Type B pancreatic cell (in vitro differentiated cells): ENCODE measurements at regions not wholly inside any gene's neighbourhood (a gene's known extent, or its start where the extent isn't known, plus 50 kb on each side); places are given as distances from the start of the nearest gene placed in this dataset.

Experiments
- DNase-seq: peaks from one replicate; pipeline ENCODE4 v3.0.0; 2021; ENCODE audit warnings: mixed read lengths; ENCODE audit not compliant: unreplicated experiment; ENCODE audit errors: extremely low spot score
- H3K27ac Mint-ChIP-seq: 2 replicates; pipeline ENCODE4 v1.8.0; 2021; ENCODE audit warnings: mild to moderate bottlenecking, mixed read lengths
- H3K27me3 Mint-ChIP-seq: 2 replicates; pipeline ENCODE4 v1.8.0; 2021; ENCODE audit warnings: mixed read lengths
- H3K36me3 Mint-ChIP-seq: 2 replicates; pipeline ENCODE4 v1.8.0; 2021; ENCODE audit warnings: mixed read lengths
- H3K4me1 Mint-ChIP-seq: one replicate; pipeline ENCODE4 v1.8.0; 2021; ENCODE audit warnings: mixed read lengths; ENCODE audit not compliant: unreplicated experiment
- H3K4me3 Mint-ChIP-seq: 2 replicates; pipeline ENCODE4 v1.8.0; 2021; ENCODE audit warnings: mild to moderate bottlenecking, mixed read lengths
- H3K9me3 Mint-ChIP-seq: 2 replicates; pipeline ENCODE4 v1.8.0; 2021; ENCODE audit warnings: mixed read lengths
- TF ChIP-seq, protein P1 (sequence below): fragments of 200-600 bp; sonication (generic); conservative IDR thresholded peaks from 2 replicates; pipeline ENCODE4 v1.5.0; 2021; ENCODE audit warnings: antibody characterized with exemption, mild to moderate bottlenecking

DNA sequence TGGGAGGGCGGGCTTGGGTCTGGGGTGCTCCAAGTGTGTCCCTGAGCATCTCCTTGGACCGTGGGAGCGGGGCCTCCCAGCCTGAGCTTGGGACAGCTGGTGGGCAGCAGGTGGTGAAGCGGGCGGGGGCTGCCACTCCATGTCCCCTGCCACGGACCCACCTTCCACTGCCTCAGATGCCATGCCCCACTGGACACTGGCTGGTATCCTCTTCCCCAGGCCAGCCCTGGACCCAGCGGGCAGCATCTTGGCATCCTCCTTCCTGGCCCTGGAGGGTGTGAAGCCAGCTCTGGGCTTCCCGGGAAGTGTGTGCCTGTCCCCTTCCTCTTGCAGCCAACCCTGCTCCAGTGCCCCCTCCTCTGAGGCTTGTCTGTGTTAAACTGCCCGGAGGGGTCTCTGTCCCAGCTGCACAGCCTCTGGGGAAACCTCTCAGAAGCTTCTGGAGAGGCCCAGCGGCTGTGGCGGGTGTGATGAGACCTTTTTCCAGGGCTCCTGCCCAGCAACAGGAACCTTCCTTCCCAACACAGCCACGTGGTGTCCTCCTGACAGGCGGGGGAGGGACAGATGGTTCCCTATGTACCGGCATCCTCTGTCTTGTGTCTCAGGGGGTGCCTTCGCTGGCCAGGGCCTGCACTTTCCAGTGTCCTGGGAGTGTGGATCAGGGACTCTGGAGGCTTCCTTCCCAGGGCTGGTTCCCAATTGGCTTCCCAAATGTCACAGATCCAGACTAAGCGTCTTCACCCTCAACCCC lies 81.6 kb upstream of the DISP3 start:
- no peak overlapping the region for H3K27ac Mint-ChIP-seq
- H3K27me3 Mint-ChIP-seq: peaks cover 33% of the 10 kb centered on the region
- no peaks in the 10 kb centered on the region for H3K4me1 Mint-ChIP-seq
- DNase-seq: no peak
- no peak overlapping the region for H3K4me3 Mint-ChIP-seq
- H3K36me3 Mint-ChIP-seq: no peaks in the 10 kb centered on the region
- H3K9me3 Mint-ChIP-seq: no peaks in the 10 kb centered on the region
- TF ChIP-seq, protein P1, sequence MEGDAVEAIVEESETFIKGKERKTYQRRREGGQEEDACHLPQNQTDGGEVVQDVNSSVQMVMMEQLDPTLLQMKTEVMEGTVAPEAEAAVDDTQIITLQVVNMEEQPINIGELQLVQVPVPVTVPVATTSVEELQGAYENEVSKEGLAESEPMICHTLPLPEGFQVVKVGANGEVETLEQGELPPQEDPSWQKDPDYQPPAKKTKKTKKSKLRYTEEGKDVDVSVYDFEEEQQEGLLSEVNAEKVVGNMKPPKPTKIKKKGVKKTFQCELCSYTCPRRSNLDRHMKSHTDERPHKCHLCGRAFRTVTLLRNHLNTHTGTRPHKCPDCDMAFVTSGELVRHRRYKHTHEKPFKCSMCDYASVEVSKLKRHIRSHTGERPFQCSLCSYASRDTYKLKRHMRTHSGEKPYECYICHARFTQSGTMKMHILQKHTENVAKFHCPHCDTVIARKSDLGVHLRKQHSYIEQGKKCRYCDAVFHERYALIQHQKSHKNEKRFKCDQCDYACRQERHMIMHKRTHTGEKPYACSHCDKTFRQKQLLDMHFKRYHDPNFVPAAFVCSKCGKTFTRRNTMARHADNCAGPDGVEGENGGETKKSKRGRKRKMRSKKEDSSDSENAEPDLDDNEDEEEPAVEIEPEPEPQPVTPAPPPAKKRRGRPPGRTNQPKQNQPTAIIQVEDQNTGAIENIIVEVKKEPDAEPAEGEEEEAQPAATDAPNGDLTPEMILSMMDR: no peak

DNA sequence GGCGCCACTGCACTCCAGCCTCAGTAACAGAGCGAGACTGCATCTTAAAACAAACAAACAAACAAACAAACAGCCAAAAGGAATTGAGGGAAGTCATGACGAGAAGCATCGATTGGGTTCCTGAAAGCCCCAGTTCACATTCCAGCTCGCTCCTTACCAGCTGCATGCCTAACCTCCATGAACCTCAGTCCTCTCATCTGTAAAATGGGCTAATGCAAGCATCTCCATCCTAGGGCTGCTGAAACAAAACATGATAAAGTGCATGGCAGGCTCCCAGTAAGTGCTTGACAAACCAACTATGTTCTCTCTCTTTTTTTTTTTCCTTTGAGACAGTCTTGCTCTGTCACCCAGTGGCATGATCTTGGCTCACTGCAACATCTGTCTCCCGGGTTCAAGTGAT lies 79.7 kb upstream of the DISP3 start:
- DNase-seq: no peak
- TF ChIP-seq, protein P1: no peak

DNA sequence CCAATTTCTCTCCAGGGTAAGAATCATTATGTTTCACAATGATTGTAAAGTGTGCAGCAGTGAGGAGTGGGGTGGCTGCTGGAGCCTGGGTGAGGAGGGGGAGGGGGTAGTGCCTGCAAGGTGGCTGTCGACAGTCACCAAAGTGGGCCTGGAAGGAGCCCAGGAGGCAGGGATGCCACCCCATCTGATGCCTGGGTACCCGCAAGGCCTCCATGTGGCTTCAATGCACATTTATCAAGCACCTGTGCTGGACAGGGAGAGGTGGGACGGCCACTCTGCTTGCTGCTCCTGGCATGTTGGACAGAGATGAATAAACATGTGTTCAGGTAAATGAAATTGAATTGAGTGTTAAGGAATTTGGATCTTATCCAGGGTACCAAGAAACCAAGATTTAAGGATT lies 78.8 kb upstream of the DISP3 start:
- Mint-ChIP-seq H3K4me3 (no peak overlapping the region), H3K4me1 (no peaks in the 10 kb centered on the region), H3K9me3 (no peaks in the 10 kb centered on the region), H3K36me3 (no peaks in the 10 kb centered on the region), H3K27ac (no peak overlapping the region), H3K27me3 (peaks cover 12% of the 10 kb centered on the region)
- no peak for DNase-seq
- TF ChIP-seq, protein P1: no peak

More for the DNA sequence above, 79.7 kb upstream of the DISP3 start:
- Mint-ChIP-seq H3K27ac (no peak overlapping the region), H3K27me3 (peaks cover 18% of the 10 kb centered on the region), H3K4me3 (no peak overlapping the region), H3K9me3 (no peaks in the 10 kb centered on the region), H3K36me3 (no peaks in the 10 kb centered on the region), H3K4me1 (no peaks in the 10 kb centered on the region)

DNA sequence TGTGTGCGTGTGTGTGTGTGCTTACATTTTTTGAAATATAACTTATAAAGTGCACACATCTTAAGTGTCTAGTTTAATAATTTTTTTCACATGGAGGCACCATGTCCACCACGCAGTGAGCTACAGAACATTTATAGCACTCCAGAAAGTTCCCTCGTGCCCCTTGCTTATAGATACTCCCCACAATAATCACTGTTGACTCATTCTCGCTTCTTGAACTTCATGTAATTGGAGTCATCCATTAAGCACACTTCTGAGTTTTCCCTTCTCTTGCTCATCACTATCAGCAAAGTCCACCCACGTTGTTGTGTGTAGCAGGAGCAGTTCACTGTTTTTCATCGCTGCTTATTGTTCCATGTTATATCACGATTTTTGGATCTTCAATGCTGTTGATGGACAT lies 78.4 kb upstream of the DISP3 start:
- Mint-ChIP-seq H3K36me3 (no peaks in the 10 kb centered on the region), H3K4me3 (no peak overlapping the region), H3K9me3 (no peaks in the 10 kb centered on the region), H3K4me1 (no peaks in the 10 kb centered on the region), H3K27ac (no peak overlapping the region), H3K27me3 (peaks cover 11% of the 10 kb centered on the region)
- DNase-seq: no peak
- TF ChIP-seq, protein P1: no peak

DNA sequence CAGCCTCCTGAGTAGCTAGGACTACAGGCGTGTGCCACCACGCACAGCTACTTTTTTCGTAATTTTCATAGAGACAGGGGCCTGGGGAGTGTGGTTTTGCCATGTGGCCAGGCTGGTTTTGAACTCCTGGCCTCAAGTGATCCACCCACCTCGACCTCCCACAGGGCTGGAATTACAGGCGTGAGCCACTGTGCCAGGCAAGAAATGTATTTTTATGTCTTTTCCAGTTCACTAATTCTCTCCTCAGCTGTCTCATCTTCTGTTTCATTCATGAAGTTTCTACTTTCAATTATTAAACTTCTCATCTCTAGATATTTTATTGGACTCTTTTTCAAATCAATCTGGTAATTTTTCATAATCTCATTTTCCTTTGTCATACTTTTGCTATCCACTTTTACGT lies 72.1 kb upstream of the DISP3 start:
- H3K27ac Mint-ChIP-seq: no peak overlapping the region
- no peak for DNase-seq
- TF ChIP-seq, protein P1: no peak
- H3K4me3 Mint-ChIP-seq: no peak overlapping the region
- no peaks in the 10 kb centered on the region for H3K4me1 Mint-ChIP-seq
- H3K27me3 Mint-ChIP-seq: peaks cover 8% of the 10 kb centered on the region
- H3K36me3 Mint-ChIP-seq: no peaks in the 10 kb centered on the region
- H3K9me3 Mint-ChIP-seq: no peaks in the 10 kb centered on the region
